DMS 273 (cell line): ENCODE measurements at regions not wholly inside any gene's neighbourhood (a gene's known extent, or its start where the extent isn't known, plus 50 kb on each side); places are given as distances from the start of the nearest gene placed in this dataset.
"Not testable (repeated sequence)": the region's sequence is repeated elsewhere in the genome, so short reads cannot be mapped to it uniquely, and the experiment has no call there.

Source experiments
- DNase-seq: peaks from one replicate; lab custom pipeline; 2025; ENCODE audit not compliant: unreplicated experiment; lab: John Stamatoyannopoulos, UW

GRCh38 chrX:25618248-25618647 is 519.9 kb upstream of the MAGEB18 start:
- no peak for DNase-seq

GRCh38 chrX:25640276-25640675 is 497.9 kb upstream of the MAGEB18 start:
- DNase-seq = no peak

- DNase-seq = no peak
These were observed 492.0 kb upstream of the MAGEB18 start for GRCh38 chrX:25646156-25646555.

- DNase-seq = no peak
These were observed 489.4 kb upstream of the MAGEB18 start for GRCh38 chrX:25648790-25649189.

DNA sequence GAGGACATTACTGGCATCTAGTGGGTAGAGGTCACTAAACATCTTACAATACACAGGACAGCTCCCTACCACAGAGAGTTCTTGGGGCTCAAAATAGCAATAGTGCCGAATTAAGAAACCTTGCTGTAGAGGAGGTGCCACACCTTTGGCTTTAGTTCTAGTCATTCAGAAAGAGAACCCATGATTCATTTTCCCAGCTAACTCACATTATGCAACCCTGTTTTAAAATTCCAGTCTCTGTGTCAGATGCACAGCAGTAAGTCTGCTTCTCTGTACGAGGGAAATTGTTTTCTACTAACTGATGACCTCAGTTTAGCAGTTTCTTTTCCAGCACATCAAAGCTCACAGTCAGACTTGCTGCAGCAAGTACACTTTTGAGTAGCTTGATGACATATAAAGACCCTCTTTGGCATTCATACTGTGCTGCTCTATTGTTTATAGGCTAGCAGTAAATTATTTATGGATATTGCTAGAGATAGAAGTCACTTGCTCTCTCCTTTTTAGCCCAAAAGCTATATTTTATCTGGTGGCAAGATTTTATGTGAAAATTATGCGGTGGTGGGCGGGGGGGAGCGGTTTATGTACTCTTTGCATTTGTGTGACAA is 487.8 kb upstream of the MAGEB18 start:
- no peak for DNase-seq

DNA sequence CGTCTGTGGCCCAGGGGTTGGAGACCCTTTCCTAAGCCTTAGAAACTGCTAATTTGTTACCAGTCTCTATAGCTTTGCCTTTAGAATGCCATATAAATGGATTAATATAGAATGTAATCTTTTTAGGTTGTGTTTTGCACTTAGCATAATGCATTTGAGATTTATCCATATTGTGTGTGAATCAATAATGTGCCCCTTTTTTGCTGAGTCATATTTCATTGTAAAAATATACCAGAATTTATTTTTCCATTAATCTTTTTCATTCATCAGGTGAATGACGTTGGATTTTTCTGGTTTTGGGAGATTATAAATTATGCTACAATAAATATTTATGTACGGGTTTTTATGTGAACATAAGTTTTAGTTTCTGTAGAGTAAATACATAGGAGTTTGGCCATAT is 478.8 kb upstream of the MAGEB18 start:
- DNase-seq = no peak

DNA sequence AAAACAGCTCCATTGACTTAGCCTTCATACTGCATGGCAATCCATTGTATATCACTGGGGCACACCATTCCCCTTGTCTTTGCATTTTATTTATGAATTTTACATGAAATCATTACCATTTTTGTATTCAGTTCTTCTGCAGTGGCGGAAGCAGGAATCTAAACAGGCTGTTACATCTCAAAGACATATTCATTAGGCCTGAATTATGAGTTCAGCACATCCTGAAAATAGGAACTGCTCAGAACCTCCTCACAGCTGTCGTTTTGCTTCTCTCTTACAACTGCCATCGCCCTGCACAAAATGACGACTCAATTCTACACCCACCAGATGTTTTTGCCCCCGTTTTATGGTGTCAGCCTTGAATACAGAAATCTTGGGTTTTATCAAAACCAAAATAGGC is 474.4 kb upstream of the MAGEB18 start:
- DNase-seq = no peak

- no peak for DNase-seq
These were observed 472.7 kb upstream of the MAGEB18 start for GRCh38 chrX:25665431-25665830.

- DNase-seq = no peak
These were observed 470.5 kb upstream of the MAGEB18 start for GRCh38 chrX:25667681-25668080.

DNA sequence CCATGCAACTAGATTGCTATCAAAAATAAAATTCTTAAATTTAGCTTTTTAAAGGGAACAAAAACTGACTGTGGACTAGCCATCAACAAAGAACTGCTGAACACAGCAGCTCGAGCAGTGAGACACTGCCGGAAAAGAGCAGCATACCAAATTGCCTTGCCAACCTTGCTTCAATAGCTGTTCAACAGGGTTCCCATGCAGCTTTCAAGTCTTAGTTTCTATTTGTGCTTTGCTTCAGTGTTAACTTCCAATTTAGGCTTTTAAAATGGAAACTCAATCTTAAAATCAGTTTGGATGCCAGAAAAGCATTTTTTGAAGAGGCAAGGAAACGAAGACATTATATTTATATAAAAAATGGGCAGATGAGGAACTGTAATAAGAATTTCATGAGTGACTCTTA is 463.4 kb upstream of the MAGEB18 start:
- no peak for DNase-seq

DNA sequence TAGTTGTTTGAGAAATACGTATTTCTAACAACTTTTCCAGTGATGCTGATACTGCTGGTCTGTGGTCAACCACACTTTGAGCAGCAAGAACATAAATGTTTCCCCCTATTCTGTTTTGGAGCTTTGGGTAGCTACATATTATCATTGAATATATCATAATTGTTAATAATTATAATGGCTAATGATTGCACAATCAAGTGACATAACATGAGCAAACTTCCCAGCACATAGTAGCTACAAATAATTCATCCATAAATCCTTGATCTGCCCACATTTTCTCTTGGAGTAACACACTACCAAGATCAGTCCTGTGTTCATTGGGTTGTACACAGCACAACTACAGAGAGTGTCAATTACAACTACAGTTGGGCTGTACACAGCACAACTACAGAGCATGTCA is 436.3 kb upstream of the MAGEB18 start:
- DNase-seq = no peak

DNA sequence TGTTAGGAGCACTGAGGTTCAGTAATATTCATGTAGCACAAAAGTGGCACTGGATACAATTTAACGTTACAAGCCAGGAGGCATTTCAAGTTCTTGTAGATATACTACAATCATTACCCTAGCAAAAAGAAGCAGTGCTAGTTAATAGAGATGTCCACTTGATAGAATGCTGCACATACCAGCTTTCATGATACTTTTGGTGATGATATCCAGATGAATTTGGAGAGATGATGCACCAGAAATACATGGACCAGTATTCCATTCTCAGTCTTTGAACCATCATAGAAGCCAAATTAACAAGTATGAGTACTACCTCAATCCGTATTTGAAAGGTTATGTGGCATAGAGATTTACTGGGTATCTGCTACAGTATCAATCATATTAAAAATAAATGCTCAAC is 421.0 kb upstream of the MAGEB18 start:
- no peak for DNase-seq

- peak; percentile 64 for DNase-seq
These were observed 416.6 kb upstream of the MAGEB18 start for GRCh38 chrX:25721564-25721963.

DNA sequence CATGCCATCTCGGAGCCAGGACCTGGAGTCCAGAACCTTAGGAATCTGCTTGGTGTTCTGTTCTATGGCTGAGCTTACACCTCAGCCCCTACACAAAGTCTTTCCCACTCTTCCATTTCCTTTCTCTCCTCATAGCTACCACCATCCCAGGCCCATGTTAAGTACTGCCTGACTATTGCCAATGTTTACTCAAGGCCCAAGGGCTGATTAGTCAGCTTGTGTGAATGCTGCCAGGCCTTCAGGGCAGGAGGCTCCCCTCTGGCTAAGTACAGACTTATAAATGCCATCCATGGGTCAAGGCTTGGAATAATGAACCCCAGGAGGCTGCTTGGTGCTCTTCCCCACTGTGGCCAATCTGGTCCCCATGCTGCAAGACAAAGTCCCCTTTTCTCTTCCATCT is 411.6 kb upstream of the MAGEB18 start:
- no peak for DNase-seq

DNA sequence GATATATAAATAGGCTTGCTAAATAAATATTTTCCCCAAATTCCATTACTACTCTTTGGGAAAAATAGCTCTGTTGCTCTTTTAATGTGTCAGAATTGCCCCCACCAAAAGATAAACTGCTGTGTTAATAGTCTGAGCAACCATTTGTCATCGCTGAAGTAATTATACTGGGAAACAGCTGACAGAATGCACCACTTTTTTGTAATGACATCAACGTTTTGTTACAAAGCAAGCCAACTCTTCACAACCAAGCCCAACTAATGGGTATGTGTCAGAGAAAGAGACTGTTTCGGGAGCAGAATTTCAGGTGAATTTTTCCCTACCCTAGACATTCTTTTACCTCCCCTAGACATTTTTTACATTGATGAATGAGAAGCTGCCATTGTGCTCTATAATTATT is 405.0 kb upstream of the MAGEB18 start:
- no peak for DNase-seq

- no peak for DNase-seq
These were observed 400.6 kb upstream of the MAGEB18 start for GRCh38 chrX:25737540-25737939.

- DNase-seq = no peak
These were observed 395.8 kb upstream of the MAGEB18 start for GRCh38 chrX:25742334-25742733.

- DNase-seq = no peak
These were observed 383.7 kb upstream of the MAGEB18 start for GRCh38 chrX:25754399-25754798.

DNA sequence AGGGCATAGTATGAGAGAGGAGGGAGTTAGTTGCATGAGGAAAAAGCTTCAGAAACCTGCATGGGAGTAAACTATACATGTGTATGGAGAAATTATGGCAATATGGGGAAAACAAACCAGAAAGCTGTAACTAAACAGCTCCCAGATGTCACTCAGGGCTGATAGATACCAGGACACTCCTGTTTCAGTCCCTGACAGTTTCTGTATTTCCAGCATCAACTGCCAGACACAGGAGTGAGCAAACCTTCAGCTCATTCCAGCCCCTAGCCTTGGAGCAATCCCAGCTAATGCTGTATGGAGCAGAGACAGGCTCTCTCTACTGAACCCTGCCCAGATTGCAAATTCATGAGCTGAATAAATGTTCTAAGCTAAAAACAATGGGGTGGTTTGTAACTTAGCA is 382.9 kb upstream of the MAGEB18 start:
- DNase-seq = no peak

GRCh38 chrX:25762656-25763055 is 375.5 kb upstream of the MAGEB18 start:
- DNase-seq = no peak

DNA sequence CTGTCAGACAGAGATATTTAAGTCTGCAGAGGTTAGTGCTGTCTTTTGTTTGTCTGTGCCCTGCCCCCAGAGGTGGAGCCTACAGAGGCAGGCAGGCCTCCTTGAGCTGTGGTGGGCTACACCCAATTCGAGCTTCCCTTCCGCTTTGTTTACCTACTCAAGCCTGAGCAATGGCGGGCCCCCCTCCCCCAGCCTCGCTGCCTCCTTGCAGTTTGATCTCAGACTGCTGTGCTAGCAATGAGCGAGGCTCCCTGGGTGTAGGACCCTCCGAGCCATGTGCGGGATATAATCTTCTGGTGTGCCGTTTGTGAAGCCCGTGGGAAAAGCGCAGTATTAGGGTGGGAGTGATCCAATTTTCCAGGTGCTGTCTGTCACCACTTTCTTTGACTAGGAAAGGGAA is 366.3 kb upstream of the MAGEB18 start:
- DNase-seq = not testable (repeated sequence)

DNA sequence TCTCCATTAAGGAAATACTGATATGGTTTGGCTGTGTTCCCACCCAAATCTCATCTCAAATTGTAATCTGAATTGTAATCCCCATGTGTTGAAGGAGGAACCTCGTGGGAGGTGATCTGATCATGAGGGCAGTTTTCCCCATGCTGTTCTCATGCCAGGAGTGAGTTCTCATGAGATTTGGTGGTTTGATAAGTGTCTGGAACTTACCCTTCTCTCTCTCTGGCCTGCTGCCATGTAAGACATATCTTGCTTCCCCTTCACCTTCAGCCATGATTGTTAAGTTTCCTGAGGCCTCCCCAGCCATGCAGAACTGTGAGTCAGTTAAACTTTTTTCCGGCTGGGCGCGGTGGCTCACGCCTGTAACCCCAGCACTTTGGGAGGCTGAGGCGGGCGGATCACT is 340.3 kb upstream of the MAGEB18 start:
- not testable (repeated sequence) for DNase-seq

- no peak for DNase-seq
These were observed 332.4 kb upstream of the MAGEB18 start for GRCh38 chrX:25805744-25806143.

DNA sequence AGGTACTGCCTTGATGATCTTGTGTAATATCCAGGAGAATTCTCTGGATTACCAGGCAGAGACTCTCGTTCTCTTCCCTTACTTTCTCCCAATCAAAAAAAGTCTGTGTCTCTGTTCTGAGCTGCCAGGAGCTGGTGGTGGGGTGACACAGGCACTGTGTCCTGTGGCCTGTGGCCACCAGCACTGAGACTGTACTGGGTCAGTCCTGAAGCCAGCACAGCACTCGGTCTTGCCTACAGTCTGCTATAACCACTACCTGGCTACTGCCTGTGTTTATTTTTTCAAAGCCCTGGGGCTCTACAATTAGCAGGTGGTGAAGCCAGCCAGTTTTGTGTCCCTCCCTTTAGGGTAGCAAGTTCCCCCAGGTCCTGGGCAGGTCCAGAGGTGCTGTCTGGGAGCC is 331.1 kb upstream of the MAGEB18 start:
- no peak for DNase-seq
